22Rv1 (cell line): ENCODE measurements at regions not wholly inside any gene's neighbourhood (a gene's known extent, or its start where the extent isn't known, plus 50 kb on each side); places are given as distances from the start of the nearest gene placed in this dataset.

Source experiments
- ZFX ChIP-seq: fragments of 450-650 bp; IDR thresholded peaks from 2 replicates; pipeline ENCODE4 v1.6.1; 2017; ENCODE audit warnings: antibody characterized with exemption, borderline replicate concordance
- TF ChIP-seq, protein P1 (sequence below): fragments of 450-650 bp; IDR thresholded peaks from 2 replicates; pipeline ENCODE4 v1.5.1; 2017; ENCODE audit warnings: mild to moderate bottlenecking

DNA sequence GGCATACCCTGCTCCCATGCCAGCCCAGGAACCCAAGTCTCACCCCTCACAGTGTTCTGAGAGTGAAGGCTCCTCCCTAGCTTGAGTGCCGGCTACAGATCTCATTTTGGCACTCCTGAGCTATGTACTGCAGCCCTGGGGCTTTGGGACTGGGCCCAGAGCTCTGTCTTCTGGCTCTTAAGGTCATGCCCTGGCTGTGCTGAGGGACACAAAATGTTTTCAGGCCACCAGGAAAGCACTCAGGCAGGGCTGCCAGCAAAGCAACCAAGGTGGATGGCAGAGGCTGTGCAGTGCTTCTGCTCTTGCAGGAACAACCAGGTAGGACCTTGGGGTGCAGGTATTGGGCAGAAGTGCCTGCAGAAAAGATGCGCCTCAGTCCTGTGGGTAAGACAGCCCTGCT is 564.0 kb downstream of the SLC6A15 start:
- TF ChIP-seq, protein P1, sequence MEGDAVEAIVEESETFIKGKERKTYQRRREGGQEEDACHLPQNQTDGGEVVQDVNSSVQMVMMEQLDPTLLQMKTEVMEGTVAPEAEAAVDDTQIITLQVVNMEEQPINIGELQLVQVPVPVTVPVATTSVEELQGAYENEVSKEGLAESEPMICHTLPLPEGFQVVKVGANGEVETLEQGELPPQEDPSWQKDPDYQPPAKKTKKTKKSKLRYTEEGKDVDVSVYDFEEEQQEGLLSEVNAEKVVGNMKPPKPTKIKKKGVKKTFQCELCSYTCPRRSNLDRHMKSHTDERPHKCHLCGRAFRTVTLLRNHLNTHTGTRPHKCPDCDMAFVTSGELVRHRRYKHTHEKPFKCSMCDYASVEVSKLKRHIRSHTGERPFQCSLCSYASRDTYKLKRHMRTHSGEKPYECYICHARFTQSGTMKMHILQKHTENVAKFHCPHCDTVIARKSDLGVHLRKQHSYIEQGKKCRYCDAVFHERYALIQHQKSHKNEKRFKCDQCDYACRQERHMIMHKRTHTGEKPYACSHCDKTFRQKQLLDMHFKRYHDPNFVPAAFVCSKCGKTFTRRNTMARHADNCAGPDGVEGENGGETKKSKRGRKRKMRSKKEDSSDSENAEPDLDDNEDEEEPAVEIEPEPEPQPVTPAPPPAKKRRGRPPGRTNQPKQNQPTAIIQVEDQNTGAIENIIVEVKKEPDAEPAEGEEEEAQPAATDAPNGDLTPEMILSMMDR = no peak
- TF ChIP-seq ZFX = no peak
